Body of pancreas (tissue), 4 donors: ENCODE measurements at regions not wholly inside any gene's neighbourhood (a gene's known extent, or its start where the extent isn't known, plus 50 kb on each side); places are given as distances from the start of the nearest gene placed in this dataset.

Experiments used
- CTCF ChIP-seq, 7 experiments: fragments of 450-650 bp in 4 of 7; fragments of 200-600 bp in 3 of 7; sonication (generic) in 3 of 7; IDR thresholded peaks; one replicate each; pipeline ENCODE4 v1.5.1; 2016 to 2019; ENCODE audit warnings: antibody characterized with exemption in 7 of 7
- POLR2A ChIP-seq, 3 donors: fragments of 450-650 bp; IDR thresholded peaks; one replicate each; pipeline ENCODE4 v1.6.1; 2016; ENCODE audit warnings: antibody characterized with exemption in 3 of 3, mild to moderate bottlenecking in 2 of 3

- TF ChIP-seq POLR2A (IDR thresholded peaks at IDR 0.05) (no peak), CTCF (IDR thresholded peaks at IDR 0.05) (peak; percentile 53 to 73 (median 65))
Measured at GRCh38 chr17:33674685-33675084, 381.6 kb upstream of the ASIC2 start.
